ENCODE measurements at regions not wholly inside any gene's neighbourhood (a gene's known extent, or its start where the extent isn't known, plus 50 kb on each side); places are given as distances from the start of the nearest gene placed in this dataset.
"Not testable (repeated sequence)": the region's sequence is repeated elsewhere in the genome, so short reads cannot be mapped to it uniquely, and the experiment has no call there.

DNA sequence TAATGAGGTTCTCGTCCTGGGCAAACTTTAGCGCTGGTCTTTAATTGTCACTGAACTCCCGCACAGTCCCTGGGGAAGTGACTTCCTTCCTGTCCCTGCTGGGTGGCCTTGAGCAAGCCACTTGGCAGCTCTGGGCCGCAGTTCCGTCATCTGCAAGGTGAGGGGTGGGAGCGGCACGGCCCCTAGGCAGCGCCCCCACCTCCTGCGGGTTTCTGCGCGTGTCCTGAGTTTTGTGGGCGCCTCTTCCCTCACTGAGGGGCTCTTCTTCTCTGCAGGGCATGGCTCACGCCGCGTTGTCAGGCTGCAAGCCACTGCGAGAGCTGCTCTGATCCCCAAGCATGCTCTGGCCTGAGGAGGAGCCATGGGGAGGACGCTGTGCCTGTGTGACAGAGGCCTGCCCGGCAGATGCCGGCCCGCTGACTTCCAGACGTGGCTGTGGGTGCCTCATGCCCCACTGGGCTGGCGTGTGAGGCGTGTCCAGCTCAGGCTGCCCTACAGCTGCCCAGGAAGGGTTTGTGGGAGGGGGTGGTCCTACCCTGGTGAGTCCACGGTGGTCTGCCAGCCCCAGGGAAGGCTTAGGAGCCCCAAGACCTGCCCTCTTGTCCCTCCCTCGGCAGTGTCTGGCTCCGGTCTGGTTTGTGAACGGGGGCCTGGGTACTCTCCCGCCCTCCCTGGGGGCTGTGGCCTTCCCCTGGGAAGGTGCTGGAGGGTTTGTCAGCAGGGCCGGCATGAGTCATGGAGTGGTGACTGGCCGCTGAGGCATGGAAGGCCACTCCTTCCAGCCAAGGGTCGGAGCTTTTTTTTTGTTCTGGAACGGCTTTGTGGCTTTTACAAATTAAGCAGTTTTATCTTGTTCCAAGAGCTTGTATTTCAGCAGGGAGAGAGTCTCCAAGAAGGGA, 182.0 kb downstream of the SEC14L1 start:
- DNase-seq: no peak

DNA sequence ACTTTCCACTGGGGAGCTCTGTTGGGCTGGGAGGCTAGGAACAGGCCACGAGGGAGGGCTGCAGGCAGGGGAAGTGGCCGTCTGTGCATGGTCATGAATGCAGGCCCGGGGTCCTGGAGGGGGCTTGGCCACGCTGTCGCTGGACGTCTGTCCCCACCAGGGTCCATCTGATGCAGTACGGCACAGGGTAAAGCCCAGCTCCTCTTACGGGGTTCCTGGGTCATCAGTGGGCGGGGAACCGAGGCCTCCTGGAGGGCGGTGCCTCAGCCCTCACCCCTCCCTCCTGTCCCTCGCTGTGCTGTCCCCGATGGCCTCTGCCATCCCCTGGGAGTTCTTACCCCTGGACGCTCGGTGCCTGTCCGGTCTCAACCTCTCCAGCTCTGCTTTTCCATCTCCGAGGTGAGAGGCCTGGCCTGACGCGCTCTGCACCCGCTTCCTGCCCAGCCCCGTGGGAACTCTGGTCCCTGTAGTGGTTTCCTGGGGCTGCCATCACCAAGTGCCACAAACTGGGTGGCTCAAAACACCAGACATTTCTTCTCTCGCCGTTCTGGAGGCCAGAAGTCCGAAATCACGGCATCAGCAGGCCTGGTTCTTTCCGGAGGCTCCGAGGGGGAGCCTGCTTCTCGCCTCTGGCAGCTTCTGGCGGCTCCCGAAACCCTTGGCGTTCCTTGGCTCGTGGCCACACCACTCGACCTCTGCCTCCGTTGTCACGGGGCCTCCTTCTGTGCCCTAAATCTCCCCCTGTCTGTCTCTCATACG, 182.8 kb downstream of the SEC14L1 start:
- no peak for DNase-seq

DNA sequence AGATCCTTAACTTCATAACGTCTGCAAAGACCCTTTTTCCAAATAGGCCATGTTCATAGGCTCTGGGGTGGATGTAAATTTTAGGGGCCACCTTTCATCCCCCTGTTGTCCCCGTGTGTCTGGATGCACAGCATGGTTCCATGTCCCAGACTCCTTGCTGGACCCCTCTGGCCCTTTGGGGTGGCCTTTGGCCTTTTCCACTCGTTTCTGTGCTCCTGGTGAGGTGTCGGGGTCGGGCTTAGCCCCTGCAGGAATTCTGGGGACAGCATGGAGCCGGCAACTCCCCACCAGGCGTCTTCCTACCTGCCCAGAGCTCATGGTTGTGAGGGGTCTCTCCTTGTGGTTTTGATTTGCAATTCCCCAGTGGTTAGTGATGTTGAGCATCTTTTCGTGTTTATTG, 183.5 kb downstream of the SEC14L1 start:
- DNase-seq: no peak

DNA sequence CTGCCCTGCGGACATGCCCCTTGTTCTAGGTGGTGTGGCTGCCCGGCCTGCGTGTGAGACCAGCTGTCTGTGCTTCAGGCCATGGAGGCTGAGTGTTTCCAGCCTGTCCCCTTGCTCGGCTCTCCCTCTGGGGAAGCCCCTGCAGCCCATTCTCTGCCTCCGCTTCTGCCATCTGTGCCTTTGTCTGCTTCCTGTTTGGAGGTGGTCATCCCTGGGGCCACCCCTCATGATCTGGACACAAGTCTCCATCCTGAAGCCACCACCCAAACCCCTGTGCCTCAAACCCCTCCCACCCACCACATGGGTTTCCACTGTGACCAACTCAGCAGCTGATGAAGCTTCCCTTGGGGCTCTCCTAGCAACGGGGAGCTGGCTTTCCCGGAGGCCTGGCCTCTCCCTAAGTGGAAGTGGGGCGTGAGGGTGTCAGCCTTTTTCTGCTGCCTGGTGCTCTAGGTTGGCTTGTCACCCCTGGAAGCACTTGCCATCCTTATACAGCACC, 184.9 kb downstream of the SEC14L1 start:
- no peak for DNase-seq

DNA sequence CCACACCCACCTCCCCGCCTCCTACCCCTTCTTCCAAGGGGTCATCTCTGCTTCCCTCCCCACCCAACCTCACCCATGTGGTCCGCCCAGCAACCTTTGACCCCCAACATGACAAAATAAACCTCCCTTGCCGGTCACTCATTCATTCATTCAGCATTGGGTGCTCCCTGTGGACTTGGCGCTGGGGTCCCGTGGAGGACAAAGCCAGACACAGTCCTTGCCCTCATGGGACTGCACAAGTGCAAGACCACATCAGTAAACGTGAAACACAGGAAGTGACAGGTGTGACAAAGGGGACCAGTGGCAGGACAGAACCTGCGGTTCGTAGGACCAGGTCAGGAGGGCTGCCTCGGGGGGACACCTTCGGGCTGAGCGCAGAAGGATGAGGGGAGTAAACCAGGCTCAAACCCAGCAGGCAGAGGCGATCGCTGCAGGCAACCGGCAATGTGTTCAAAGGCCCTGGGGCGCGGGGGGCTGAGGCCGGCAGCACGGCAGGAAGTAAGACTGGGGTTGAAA, 185.4 kb downstream of the SEC14L1 start:
- DNase-seq: no peak

DNA sequence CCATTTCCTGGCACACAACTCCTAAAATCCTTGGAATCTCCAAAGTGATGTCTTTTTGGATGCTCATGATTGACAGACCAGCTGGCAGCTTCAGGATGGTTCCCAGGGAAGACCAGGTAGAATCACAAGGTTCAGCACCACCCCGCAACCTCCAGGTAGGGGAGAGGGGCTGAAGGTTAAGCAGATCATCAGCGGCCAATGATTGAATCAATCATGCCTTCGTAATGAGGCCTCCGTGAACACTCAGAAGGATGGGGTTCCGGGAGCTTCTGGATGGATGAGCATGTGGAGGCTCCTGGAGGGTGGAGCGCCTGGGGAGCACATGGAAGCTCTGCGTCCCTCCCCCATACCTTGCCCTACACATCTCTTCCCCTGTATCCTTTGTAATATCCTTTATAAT, 185.9 kb downstream of the SEC14L1 start:
- DNase-seq: no peak

DNA sequence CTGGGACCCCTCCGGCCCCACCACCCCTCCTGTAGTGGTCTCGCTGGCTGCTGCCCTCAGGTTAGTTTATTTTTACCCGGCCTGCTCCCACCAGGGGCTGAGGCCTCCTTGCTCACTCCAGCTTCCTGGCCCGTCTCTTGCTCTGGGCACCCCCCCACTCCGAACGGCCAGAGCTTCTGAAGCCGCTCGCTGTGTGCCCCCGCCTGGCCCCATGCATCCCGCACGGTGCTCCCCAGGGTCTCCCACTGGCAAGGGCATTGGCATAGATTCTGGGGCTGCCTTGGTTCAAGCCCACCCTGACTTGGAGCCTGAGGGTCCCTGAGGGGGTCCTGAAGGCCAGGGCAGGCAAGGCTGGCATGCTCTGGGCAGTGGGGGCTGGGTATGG, 186.4 kb downstream of the SEC14L1 start:
- no peak for DNase-seq

DNA sequence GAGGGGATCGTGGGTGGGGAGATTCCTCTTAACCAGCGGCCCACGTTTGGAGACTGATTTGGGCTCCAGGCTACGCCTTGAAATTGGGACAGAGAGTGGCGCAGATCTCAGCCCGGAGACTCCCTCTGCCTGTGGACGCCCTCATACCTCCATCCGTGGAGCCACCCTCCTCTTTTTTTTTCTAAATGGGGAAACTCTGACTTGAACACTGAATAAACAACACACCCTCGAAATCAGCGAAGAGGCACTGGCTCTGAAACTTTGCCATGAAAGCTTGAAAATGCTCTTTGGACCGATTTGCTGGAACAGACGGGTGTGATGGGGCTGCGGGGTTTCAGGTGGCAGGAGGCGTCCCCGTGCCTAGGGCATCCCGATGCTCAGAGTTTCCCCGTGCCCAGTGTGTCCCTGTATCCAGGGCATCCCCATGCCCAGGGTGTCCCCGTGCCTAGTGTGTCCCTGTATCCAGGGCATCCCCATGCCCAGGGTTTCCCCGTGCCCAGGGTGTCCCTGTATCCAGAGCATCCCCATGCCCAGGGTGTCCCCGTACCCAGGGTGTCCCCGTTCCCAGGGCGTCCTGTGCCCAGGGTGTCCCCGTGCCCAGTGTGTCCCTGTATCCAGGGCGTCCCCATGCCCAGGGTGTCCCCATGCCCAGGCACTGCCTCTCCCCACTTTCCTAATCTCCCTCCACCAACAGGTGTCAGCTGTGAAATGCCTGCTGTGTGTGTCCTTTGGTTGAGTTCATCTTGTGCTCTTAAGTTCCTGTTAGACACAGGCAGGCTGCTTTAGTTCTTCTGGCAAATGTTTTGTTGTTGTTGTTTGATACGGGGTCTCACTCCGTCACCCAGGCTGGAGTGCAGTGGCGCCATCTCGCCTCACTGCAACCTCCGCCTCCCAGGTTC, 187.0 kb downstream of the SEC14L1 start:
- DNase-seq: no peak

DNA sequence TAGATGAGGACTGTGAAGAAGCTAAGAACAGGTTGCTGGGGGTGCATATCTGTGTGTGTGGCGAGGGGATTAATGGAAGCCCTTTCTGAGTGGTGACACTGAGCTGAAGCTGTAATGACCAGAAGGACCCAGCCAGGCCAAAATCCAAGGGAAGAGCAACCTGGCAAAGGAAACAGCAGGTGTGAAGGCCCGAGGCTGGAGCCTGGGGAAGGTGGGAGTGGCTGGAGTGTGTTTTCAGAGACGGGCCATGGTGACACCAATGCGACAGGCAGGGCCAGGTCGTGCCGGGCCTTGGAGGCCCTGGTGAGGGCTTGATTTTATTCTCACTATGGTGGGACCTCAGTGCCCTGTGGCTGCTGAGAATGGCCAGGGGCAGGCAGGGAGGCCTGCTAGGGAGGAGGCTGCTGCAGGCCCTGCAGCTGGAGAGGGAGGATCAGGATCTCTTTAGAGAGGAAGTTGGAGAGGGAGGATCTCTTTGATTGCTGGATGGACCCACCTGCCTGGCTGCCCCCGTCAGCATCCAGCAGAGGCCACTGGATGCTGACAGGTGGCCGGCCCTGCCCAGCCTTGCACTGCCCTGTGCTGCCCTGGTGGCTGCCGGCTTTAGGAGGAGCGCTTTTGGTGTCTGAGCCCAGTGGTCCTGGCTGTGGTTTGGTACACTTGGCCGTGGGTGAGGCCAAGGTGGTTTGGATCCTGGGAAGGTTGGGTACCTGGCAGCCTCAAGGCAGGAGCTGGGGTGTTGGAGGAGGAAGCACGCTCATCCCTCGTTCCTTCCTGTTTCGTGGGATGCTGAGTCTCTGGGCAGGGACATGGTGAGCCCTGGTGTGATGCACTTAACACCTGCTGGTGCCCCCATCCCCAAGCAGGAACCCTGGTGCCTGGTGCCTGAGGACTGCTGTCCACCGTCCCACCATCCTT, 188.3 kb downstream of the SEC14L1 start:
- DNase-seq: no peak

DNA sequence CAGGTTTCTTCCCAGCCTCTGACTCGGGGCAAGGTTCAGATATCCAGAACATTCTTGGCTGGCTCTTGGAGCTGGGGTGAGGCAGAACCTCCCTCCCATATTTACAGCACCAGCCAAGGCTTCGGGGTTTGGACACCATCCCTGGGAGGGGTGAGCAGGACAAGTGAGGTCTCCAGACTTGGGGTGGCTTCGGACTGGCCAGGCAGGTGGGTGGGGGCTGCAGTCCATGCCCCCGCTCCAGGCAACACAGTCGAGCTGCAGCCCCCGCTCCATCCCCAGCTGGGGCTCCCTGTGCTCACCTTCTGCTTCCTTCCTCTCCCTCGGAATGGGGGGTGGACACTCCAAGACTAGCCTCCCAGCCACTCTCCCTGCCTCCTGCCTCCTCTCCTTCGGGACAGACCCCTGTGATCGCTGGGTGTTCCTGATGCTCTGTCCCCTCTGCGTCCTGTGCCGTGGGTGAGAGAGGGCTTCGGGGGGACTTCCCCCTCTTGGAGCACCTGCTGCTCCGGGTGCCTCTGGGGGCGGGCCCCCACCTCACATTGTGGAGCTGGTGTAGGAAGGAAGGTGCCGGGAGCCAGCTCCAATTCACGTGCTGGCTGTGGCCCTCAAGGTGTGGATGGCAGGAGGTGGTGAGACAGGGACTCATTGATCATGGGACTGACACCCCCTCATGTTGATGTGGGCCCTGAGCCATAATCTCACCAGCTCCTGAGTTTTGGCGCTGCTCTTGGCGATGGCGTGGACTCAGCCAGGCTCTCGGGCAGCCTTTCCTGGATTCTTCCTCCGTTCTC, 189.2 kb downstream of the SEC14L1 start:
- no peak for DNase-seq

DNA sequence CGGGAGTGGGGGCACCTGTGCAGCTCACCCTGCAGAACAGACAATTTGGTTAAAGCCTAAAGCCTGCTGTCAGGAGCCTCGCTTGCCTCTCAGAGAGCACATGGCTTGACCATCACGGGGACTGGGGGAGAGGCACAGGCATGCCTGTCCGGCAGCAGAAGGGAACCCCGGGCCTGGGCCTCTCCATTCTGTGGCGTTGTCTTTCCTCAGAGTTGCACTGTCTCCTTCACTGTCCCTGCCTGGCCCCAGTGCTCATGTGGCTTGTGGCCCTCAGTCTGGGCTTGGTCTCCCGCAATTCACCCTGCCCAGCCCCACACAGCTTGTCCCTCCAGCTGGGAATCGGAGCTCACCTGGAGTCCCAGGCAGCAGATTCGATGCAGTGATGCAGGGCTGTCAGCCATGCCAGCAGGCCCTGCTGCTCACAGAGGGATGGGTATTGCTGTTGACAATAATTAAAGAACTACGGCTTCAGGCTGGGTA, 189.9 kb downstream of the SEC14L1 start:
- no peak for DNase-seq

DNA sequence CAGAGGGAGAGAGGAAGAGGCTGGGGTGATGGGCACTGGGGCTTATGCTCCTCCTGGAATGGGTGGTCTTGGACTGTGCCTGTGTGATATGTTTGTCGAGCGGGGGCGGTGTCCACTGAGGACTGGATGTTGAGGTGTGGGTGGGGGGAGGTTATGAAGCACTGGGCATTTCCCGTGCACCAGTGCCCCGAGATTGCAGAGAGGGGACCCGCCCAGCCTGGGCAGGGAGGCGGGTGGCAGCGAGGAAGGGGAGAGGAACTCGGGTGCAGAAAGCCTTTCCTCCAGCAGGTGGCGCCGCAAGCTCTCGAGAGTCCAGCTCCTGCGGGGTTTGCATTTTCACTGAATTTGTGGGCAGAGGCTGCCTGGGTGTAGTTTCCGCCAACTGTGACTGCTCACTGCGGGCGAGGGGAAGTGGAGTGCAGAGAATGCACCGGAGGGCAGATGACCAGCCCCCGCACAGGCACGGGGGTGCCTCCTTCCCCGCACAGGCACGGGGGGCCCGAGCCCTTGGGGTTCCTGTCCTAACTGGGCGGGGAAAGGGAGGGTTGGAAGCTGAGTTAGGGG, 190.6 kb downstream of the SEC14L1 start:
- DNase-seq: peak; percentile 97

DNA sequence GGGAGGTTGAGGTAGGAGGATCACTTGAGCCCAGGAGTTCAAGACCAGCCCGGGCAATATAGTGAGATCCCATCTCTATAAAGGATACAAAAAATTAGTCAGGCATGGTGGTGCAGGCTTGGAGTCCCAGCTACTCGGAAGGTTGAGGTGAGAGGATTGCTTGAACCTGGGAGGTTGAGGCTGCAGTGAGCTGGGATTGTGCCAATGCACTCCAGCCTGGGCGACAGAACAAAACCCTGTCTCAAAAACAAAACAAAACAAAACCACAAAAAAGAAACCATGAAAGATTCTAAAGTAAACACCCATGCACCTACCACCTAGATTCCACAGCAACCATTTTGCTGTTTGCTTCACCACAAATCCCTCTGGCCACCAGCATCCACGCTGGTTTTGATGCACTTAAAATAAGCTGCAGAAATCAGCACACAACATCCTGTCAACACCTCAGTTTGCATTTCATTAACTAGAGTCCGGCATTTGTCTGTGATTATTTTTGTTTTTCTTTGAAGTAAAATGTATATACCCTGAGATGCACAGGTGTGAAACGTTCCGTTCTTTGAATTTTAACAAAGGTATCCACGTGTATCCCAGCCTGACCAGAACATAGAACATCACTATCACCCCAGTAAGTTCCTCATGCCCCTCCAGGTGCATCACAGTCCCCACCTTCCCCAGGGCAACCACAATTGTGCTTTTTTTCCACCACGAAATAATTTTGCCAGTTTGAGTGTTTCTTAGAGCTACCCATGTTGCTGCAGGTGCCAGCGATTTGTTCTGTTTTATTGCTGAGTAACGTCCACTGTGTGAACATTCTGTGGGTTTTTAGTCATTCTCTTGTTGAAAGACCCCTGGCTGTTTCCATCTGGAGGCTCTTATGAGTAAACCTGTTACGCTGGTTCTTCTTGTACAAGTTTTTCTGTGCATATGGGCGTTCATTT, 191.5 kb downstream of the SEC14L1 start:
- DNase-seq: peak; percentile 36

DNA sequence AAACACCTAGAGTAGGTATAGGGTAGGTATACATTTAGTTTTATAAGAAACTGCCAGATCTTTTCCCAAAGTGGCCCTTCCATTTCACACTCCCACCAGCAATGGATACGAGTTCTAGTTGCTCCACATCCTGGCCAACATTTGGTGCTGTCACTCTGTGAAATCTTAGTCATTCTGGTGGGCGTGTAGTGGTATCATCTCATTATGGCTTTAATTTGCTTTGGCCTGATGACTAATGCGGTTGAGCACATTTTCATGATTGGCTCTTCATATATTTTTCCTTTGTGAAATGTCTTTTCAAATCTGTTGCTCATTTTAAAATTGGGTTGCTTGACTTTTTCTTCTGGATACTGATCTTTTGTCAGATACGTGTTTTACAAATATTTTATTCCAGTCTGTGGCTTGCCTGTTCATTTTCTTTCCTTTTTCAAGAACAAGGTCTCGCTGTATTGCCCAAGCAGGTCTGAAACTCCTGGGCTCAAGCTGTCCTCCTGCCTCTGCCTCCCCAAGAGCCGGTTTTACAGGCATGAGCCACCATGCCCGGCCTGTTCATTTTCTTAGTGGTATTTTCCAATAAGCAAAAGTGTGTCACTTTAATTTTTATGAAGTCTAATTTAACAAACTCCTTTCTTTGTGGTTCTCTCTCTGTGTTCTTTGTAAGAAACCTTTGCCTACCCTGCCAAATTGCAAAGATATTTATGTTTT, 192.4 kb downstream of the SEC14L1 start:
- DNase-seq: peak; percentile 72

DNA sequence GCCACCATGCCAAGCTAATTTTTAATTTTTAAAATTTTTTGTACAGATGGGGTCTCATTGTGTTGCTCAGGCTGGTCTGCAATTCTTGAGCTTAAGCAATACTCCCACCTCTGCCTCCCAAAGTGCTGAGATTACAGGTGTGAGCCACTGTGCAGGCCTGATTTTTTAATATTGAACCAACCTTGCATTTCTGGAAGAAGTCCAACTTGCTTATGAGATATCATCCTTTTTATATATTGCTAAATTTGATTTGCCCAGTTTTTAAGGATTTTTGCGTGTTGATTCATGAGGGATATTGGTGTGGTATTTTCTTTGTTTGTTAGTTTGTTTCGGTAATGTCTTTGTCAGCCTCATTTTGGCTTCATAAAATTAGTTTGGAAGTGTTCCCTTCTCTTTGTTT, 196.4 kb downstream of the SEC14L1 start:
- DNase-seq: no peak

DNA sequence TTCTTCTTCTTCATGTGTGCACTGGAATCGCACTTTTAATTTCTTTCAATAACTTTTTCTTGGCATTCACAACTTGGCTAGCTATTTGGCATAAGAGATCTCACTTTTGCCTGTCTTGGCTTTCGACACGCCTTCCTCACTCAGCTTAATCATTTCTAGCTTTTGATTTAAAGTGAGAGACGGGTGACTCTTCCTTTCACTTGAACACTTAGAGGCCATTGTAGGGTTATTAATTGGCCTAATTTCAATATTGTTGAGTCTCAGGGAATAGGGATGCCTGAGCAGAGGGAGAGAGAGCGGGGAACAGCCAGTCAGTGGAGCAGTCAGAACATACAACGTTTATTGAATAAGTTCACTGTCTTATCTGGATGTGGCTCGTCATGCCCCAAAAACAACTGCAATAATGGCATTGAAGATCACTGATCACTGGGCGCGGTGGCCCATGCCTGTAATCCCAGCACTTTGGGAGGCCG, 200.3 kb downstream of the SEC14L1 start:
- peak; percentile 40 for DNase-seq

DNA sequence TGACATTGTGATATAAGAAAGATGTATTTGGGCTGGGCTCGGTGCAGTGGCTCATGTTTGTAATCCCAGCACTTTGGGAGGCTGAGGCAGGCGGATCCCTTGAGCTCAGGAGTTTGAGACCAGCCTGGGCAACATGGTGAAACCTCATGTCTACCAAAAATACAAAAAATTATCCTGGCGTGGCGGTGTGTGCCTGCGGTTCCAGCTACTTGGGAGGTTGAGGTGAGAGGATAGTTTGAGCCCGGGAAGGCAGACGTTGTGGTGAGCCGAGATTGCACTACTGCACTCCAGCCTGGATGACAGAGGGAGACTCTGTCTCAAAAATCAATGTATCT, 201.9 kb downstream of the SEC14L1 start:
- not testable (repeated sequence) for DNase-seq

Data from stimulated activated CD4-positive, alpha-beta T cell treated with anti-CD3 and anti-CD28 coated beads, Interleukin-4, amount 100 ng/mL, for 24 hours (primary cell).